Stimulated activated CD4-positive, alpha-beta T cell treated with anti-CD3 and anti-CD28 coated beads, Interleukin-15, amount 100 ng/mL, for 24 hours (primary cell): ENCODE measurements at regions not wholly inside any gene's neighbourhood (a gene's known extent, or its start where the extent isn't known, plus 50 kb on each side); places are given as distances from the start of the nearest gene placed in this dataset.
"Not testable (repeated sequence)": the region's sequence is repeated elsewhere in the genome, so short reads cannot be mapped to it uniquely, and the experiment has no call there.

ENCODE experiments used
- DNase-seq: peaks from one replicate; pipeline ENCODE4 v3.0.0-alpha.2; 2020

DNA sequence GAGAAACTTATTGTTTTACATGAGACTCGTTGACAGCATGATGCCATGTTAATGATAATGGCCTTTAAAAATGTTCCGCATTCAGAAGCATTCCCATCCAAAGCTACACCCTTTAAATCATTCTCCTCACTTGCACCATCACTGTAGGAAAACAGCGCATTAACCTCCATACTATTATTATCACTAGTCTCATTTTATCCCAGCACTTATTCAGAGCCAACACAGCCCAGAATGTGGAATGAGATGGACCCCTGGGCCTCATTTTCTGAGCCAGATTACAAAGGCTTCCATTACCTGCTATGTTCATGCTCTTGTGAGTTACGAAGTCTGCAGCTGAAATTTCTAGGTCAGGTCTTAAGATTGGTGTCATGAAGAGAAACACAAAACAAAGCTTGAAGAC is 159.4 kb downstream of the HS3ST3A1 start:
- no peak for DNase-seq

DNA sequence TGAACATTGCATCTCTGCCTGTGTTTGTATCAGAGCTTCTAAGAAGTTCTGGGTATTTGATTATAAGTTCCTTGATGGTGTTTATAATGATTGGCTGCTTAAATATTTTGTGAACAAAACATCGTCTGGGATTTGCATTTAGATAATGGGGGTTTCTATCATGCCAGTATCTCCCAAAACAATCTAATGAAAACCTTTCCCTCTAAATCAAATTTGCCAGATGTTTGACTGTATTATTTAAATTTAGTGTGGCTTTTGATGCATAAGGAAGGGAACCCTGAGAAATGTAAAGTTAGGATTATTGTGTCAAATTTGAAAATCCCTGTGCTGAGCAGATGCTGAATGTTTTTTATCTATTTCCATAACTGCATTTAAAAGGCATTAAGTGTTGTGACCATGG is 159.9 kb downstream of the HS3ST3A1 start:
- no peak for DNase-seq

DNA sequence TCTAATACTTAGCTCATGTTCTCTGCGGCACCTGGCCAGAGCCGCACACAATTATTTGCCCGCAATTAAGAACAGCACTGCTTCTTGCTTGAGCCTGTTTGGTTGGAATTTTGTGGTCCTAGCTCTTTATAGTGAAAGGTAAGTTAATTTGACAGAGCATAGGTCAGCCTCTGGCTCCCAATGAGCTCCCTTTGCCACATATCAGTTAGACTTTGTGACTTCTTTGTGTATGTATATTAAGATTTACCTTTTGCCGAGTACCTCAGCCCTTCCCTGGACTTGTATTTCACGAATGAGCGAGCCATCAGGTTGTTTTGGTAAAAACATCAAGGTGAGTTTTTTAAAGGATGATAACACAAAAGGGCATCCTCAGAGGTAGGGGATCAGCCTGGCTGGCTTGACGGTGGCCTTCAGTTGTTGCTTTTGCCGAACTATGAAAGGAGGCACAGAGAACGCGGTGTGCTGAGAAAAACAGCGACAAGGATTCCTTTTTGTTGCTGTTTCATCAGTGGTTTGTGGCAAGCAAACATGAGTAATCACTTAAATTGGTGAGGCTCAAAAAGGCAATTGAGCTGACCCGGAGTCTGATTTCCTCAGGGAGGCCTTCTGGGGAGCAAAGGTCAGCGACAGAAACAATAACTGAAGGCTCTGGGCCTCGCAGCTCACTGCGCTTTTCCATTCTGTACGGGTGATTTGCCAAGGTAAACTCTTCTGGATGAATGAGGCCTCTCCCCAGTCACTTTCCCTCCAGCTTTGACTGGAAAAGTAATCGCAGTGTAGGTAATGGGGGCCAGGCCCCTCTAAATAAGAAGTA is 163.6 kb downstream of the HS3ST3A1 start:
- no peak for DNase-seq

DNA sequence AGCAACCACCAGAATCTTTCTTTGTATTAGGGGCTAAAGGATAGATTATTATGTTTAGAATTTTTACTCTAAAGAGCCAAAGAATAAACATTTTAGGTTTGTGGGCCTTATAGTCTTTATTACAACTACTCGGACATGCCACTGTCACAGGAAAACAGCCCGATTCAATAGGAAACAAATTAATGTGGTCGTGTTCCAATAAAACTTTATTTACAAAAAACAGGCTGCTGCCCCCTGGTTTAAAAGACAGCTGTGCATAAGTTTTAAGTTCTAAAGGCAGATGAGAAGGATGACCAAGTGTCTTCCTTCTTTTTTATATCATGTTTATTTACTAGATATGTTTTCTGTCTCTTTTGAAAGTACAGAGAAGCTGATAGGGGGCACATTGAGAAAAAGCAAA is 166.5 kb downstream of the HS3ST3A1 start:
- DNase-seq: no peak

DNA sequence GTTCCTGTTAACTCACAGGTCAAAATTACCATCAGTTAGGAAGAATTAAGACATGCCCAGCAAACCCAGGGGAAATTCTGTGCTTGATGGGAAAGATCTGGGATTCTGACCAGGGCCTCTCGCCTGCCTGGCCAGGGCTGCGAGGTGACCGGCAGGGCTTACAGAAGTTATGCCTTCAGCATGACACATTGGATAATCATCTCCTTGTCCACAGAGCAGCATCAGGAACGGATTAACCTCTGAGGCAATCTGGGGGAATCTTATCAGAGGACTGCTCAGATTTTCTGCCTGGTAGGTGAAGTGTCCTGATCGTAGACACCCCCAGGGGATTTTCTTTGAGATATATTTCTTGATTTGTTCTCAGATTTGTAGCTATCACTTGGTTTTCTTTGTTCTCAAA is 172.5 kb downstream of the HS3ST3A1 start:
- no peak for DNase-seq

DNA sequence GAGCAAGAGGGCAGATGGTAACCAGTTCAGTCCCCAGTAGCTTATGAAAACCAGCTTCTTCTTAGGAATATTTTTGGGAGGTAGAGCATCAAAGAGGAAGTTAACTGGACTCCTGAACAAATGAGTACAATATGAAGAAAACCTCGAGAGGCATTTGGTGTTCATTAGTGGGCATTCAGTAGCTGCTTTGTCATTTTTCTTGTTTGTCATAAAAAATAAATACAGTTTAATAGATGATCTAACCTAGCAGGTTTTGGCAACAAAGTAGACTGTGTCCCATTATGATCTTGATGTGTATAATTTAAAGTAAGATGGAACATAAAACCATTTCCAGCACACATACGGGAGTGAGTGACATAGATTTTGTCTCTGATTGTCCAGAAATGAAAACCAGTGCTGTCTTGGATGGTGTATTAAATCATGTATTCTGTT is 173.1 kb downstream of the HS3ST3A1 start:
- no peak for DNase-seq

DNA sequence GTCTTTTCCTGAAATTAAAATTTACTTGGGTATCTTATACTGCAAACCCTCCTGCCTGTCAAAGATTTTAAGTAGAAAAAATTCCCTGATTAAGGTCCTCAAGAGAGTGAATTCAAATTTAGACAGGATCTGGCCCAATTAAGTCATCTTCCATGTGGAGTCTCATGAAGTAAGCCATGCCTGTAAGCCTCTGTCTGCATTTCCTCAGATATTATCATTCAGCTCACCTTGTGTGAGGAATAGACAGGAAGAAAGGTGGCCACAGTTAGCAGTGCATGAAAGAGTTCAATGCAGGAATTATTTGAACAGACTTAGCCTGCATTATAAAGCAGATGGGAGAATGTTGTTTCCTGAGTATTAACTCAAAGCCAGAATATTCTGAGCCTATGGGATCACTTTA is 174.7 kb downstream of the HS3ST3A1 start:
- DNase-seq: no peak

DNA sequence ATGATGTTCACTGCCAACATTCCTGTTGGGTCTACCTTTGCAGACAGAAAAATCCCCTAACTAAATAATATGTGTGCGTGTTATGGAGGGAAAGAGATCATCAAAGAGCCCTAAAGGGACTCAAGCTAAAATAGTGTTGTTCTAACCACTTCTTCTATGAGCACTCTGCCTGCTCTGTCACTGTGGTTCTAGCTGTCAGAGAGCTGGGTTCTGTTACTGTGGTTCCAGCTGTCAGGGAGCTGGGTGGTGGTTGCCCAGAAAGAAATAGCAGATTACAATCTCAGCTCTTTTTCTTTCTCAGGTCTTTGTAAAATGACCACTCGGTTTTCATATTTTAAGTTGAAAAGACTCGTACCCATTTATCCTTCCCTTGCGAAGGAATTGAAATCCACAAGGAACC is 176.3 kb downstream of the HS3ST3A1 start:
- no peak for DNase-seq

DNA sequence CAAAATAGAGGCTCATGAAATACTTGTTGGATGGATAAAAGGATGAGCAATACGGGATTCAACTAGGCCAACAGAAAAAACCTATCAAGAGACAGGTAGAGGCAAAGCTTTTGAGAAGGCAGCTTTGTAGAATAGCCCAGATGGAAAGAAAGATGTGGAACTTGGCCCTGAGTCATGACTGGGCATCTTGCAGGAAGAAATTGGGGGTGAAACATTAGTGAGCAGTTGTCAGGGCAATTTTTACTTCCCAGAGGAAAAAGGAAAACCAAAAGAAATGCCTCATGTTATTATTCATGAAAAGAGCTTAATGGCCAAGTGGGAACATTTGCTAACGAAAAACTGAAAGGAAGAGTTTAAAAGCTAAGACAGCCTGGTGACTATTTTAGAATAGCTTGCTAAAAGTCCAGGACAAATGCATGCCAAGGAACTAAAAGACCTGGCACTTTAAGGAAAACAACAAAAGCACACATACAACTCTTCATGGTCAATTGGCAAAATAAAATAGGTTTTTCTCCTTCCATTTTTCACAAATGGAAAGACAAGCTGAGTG is 180.1 kb downstream of the HS3ST3A1 start:
- DNase-seq: no peak

DNA sequence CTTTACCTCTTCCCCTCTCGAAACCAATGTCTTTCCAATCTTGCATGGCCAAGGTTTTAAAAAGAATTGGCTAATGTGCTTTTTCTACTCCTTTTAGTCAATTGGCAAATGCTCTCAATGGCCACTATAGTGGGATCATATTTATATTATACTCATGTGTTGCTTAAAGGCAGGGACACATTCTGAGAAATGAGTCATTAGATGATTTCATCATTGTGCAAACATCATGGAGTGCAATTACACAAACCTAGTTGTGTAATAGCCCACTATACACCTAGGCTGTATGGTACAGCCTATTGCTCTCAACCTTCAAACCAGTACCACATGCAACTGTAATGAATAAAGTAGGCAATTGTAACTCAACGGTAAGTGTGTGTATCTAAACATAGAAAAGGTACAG is 180.9 kb downstream of the HS3ST3A1 start:
- no peak for DNase-seq

DNA sequence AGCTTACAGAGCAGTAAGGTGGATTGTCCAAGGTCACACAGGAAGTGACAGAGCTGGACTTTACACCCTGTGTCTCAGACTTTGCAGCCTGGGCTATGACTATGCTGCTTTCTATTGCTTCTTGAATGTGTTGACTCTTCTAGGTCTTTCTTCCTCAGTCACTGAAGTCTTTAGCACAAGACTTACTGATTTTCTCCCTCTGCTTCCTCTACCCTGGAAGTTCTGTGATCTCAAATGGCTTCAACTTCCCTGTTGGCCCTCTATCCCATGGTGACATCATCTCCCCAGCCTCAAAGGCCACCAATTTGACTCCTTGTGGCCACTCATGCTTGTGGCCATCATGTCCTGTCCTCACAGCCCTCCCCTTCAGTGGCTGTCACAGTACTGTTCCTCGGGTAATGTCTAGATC is 181.3 kb downstream of the HS3ST3A1 start:
- DNase-seq: no peak

DNA sequence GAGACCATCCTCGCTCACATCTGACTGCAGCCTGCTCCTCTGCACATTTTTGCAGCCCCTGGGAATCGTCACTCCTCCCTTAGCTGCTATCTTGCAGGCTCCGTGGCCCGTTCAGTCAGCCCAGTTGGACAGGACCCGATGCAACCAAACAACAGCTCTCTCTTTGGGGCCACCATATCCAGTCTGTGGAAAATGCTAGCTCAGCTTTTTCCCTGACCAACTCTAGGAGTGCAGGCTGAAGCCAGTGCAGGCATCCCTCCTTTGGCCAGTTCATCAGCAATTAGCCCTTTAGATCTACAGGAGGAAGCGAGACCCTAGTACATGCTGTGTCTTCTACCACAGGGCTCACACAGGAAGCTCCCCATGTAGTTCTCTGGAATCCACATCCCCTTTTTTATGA is 182.1 kb downstream of the HS3ST3A1 start:
- no peak for DNase-seq

DNA sequence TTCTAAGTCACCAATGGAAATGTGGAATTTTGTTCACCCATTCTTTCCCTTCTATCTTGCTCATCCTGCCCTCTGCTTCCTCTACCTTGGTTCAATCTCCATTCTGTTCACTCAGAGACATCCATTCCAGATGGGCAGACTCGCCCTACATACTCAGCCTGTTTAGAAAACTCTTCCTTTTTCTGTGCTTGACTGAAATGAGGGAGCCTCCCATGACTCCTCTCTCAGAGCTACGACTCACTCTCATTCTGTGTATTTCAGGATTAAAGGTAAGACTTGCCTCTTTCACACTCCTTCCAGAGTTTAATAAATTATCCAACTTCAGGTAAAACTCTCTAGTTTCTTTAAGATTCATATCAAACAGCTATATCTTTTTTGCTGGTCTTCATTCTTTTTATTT is 182.8 kb downstream of the HS3ST3A1 start:
- no peak for DNase-seq

DNA sequence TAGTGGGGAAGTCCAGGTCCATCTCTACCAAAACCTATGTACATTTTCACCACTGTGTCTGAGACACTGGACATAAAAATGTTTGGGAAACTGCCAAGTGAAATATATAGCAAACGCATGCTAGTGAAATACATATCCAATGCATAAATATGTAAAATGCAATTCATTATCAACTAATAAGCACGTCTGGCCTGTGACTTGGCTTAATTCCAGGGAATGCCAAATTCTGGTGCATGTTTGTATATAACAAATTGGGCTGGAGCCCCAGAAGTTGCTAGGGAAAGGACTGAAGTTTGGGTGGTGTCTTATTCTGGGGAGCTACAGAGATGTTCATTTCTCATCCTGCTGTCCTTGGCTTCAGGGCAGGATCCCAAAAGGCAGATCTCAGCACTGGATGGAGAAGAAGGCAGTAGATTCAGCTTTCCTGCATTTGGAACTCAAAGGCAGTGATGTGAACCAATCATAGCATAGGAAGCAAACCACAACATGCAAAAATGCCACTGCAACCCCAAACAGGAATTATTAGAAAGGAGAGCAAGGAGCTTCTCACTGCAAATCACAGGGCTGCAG is 184.3 kb downstream of the HS3ST3A1 start:
- DNase-seq: no peak

DNA sequence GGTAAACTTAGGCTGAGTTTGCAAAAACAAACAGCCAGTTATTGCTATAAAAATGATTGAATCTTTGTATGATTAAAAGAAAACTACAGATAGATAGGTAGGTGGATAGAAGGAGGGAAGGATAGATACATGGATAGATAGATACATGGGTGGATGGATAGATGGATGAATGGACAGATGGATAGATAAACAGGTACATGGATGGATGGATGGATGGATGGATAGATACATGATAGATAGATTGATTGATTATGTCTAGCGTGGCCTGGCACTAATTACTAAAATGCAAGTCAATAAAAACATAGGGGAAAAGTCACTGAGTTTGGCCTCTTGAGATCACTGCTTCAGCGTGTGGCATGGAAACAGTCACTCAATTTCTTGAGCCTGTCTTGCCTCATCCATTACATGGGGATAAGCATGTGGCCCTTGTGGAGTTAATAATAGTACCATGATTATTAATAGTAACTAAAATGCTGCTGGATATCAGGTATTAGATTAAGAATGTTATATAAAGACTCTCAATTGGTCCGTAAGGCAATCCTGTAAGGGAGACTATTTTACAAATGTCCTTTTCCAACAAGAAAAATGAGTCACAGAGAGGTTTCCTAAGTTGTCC is 184.9 kb downstream of the HS3ST3A1 start:
- DNase-seq: no peak

DNA sequence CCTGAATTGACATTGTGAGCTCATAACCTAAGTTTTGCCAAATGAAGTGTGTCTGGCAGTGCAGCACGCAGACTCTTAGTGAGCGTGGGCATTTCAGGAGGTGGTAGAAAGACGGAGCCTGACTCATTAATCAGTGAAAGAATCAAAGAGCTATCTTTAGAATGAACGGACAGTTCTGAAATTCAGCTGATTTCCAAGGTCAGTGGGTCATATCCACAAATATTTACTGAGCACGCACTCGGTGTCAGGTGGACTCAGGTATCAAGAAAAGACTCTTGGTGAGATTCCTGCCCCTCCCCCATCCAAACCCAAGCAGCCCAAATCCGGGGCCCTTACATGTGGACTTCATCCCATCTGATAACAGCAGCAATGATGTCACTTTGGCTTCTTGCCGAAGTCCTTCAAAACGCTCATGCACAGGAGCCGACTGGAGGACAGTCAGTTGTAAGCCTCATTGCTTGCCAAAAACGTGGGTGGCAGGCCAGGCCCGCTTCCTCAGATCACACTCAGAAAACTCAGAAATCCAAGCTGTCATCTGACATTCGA is 185.8 kb downstream of the HS3ST3A1 start:
- no peak for DNase-seq

DNA sequence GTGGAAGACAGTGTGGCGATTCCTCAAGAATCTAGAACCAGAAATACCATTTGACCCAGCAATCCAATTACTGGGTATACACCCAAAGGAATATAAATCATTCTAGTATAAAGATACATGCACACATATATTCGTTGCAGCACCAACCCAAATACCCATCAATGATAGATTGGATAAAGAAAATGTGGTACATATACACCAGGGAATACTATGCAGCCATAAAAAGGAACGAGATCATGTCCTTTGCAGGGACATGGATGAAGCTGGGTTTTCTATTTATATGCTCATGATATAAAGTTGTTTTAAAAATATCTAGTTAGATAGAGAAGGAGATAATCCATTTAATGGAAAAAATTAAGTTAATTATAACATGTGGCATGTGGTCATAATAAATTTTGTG is 186.5 kb downstream of the HS3ST3A1 start:
- not testable (repeated sequence) for DNase-seq

DNA sequence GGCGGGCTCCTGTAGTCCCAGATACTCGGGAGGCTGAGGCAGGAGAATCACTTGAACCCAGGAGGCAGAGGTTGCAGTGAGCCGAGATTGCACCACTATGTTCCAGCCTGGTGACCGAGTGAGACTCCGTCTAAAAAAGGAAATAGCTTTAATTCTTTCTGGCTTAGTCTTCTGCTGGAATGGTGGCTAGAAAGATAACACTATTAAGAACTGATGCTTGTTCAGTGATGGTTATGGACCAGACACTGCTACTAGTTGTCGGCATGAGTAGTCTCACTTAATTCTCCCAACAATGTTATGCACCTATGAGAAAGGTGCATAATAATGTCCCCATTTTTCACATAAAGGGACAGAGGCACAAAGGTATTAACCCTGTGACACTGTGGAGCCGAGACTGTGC is 188.7 kb downstream of the HS3ST3A1 start:
- no peak for DNase-seq

DNA sequence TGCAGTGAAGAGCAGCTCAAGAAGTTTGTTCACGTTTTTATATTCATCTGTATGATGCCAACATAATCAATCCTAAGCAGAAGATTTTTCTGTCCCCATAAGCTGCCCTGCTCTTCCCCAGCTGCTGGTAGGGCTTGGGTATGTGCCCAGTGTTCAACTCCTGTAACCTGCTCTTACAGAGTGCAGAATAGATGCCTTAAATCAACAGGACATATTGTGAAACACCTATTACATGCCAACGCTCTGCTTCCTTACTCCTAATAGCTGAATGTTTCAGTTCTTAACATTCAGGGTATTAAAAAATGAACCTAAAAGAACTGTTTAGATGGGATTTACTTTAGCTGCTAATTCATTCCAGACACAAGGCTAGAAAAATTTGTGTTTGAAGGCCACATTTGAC is 190.9 kb downstream of the HS3ST3A1 start:
- no peak for DNase-seq

DNA sequence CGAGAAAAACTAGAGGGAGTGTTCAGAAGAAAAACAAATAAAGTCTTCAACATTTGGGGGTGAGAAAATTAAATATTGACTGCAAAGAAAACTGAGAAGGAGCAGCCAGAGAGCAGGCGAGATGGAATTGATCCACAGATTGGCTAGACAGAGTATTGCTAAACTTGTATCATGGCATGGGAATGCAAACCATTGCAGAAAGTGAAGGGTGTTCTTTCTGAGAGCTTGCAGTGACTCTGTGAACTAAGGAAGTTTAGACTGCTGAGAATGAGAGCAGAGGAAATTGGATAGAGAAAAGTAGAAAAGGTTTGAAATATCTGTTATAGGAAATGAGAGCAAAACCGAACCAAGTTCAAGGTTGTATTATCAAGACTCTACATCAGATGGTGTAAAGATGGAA is 191.5 kb downstream of the HS3ST3A1 start:
- no peak for DNase-seq

DNA sequence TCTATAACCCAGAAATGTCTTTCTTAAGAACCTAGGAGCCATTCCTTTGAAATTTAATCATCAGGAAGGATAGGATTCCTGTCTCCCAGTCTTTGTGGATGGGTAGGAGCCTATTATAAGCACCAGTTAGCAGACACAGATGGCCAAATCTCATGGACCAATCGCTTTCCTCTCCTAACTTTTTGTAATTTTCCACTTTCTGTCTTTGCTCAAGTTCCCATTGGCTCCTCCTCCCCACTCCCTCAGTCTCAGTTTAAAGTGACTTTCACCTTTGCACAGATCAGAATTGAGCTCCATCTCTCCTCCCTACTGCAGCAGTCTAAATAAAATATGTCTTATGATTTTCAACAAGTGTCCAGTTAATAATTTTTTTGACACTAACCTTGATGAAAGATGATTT is 192.3 kb downstream of the HS3ST3A1 start:
- no peak for DNase-seq

DNA sequence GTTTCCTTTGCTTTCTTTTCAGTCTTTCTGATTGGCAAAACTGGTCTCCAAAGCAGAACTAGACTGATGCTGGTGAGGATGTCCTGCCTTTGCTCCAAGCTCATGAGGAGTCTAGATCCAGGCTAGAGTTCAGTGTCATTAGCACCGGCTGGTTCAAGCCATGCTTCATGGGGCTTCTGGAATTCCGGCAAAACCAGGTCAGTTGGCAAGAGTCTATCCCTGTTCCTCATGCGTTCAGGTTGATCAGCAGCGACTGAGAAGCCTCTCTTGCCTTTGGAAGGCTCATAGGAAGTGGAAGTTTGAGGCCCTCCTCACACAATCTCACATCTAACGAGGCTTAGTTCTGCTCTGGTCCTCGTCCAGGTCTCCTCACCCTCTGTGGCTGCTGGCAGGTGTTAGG is 194.3 kb downstream of the HS3ST3A1 start:
- no peak for DNase-seq

DNA sequence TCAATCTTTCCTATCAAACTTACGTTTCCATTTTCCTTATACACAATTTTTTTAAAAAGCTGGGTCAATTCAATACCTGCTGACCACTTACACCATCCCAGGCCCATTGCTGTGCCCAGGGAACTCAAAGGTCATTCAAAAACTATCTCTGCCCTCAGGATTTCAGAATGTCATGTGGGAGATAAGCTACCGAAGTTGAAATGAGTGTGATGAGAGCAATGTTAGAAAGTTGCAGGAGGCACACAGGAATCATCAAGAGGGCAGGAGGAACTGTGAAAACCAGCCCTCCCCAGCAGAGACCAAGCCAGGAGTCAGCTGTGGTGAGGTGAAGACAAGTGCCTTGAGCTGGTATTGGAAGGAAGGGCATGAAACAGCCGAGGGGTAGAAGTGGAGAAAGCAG is 195.9 kb downstream of the HS3ST3A1 start:
- no peak for DNase-seq

DNA sequence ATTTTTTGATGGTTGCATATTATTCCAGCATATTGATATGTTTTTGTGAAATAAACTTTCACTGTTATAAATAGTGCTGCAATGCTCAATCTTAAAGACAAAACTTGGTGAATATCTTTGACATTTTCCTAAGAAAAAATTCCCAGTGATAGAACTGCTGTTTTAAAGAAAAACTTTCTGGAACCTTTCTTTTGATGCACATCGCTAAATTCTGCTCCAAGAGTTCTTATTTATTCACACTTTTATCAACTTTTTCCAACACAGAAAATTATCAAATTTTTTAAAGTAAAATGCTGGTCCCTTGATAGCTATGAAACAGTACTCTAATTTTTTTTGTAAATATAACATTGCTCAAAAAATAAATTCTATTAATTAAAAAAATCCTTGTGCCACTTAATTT is 196.6 kb downstream of the HS3ST3A1 start:
- DNase-seq: no peak
